ENCODE measurements at regions not wholly inside any gene's neighbourhood (a gene's known extent, or its start where the extent isn't known, plus 50 kb on each side); places are given as distances from the start of the nearest gene placed in this dataset.

DNA sequence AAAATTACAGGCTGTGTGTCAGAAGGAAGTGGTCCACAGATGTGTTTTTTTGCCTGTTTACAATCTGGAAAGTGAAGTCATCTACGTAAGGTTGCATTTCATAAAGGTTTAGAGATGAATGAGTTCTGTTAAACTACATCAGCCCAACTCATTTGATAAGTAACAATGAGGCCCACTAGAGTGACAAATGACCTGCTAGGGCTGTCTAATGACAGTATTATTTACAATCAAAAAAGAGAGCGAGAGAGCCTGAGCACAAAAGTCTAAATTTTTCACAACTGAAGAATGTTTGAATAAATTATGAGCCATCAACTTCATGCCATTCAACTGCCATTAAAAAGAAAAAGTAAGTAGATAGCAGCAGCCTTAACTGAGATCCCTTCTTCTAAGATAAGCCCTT is 135.7 kb upstream of the TBL1XR1 start:
- TF ChIP-seq POLR2AphosphoS5 (IDR thresholded peaks at IDR 0.05; ENCODE audit: low read depth, low read length) (no peak), POLR2A (IDR thresholded peaks at IDR 0.05; ENCODE audit: low read depth, low read length) (no peak)
